Activated CD8-positive, alpha-beta memory T cell treated with anti-CD3 and anti-CD28 coated beads, Interleukin-2, amount 50 U/mL, for 48 hours (primary cell): ENCODE measurements at regions not wholly inside any gene's neighbourhood (a gene's known extent, or its start where the extent isn't known, plus 50 kb on each side); places are given as distances from the start of the nearest gene placed in this dataset.

Source experiments
- DNase-seq: peaks from one replicate; pipeline ENCODE4 v3.0.0-alpha.2; 2020

- DNase-seq, result no peak
Measured at GRCh38 chr2:64380853-64381527, 73.0 kb upstream of the LGALSL start.

GRCh38 chr2:64383016-64383591, 70.9 kb upstream of the LGALSL start:
- no peak for DNase-seq

GRCh38 chr2:64383881-64384280, 70.1 kb upstream of the LGALSL start:
- DNase-seq, result no peak

- no peak for DNase-seq
Measured at GRCh38 chr2:64386676-64387075, 67.3 kb upstream of the LGALSL start.

GRCh38 chr2:64390586-64390985, 63.4 kb upstream of the LGALSL start:
- DNase-seq, result no peak

GRCh38 chr2:64391424-64391823, 62.5 kb upstream of the LGALSL start:
- DNase-seq, result no peak

GRCh38 chr2:64391940-64392339, 62.0 kb upstream of the LGALSL start:
- DNase-seq, result no peak

- DNase-seq, result no peak
Measured at GRCh38 chr2:64392529-64392928, 61.4 kb upstream of the LGALSL start.

- DNase-seq, result no peak
Measured at GRCh38 chr2:64393383-64394010, 60.5 kb upstream of the LGALSL start.

GRCh38 chr2:64394153-64394552, 59.8 kb upstream of the LGALSL start:
- no peak for DNase-seq

GRCh38 chr2:64396001-64396400, 58.0 kb upstream of the LGALSL start:
- DNase-seq, result no peak

GRCh38 chr2:64396551-64396950, 57.4 kb upstream of the LGALSL start:
- DNase-seq, result no peak

- no peak for DNase-seq
Measured at GRCh38 chr2:64398516-64399129, 55.3 kb upstream of the LGALSL start.

GRCh38 chr2:64399521-64399920, 54.4 kb upstream of the LGALSL start:
- no peak for DNase-seq

GRCh38 chr2:64400105-64400728, 53.7 kb upstream of the LGALSL start:
- no peak for DNase-seq

- DNase-seq, result no peak
Measured at GRCh38 chr2:64400733-64401528, 53.0 kb upstream of the LGALSL start.

- no peak for DNase-seq
Measured at GRCh38 chr2:64401529-64401880, 52.5 kb upstream of the LGALSL start.

GRCh38 chr2:64402876-64403275, 51.1 kb upstream of the LGALSL start:
- no peak for DNase-seq

- DNase-seq, result no peak
Measured at GRCh38 chr2:64403426-64403825, 50.5 kb upstream of the LGALSL start.

- no peak for DNase-seq
Measured at GRCh38 chr2:64404002-64404731, 49.8 kb upstream of the LGALSL start.
